Mesenchymal stem cell (in vitro differentiated cells and primary cell): ENCODE measurements at regions not wholly inside any gene's neighbourhood (a gene's known extent, or its start where the extent isn't known, plus 50 kb on each side); places are given as distances from the start of the nearest gene placed in this dataset.
"Not testable (repeated sequence)": the region's sequence is repeated elsewhere in the genome, so short reads cannot be mapped to it uniquely, and the experiment has no call there.

Source experiments
- DNase-seq: peaks from one replicate; pipeline ENCODE4 v3.0.0-alpha.2; 2013
- H2AFZ ChIP-seq: one replicate; pipeline ENCODE4 v1.6.1; 2013; ENCODE audit warnings: low read depth, mild to moderate bottlenecking, control low read depth, inconsistent platforms, low read length, moderate library complexity
- H2AK5ac ChIP-seq: 2 replicates; pipeline ENCODE4 v1.6.1; 2013; ENCODE audit warnings: low read length, moderate library complexity, mild to moderate bottlenecking, inconsistent platforms; ENCODE audit not compliant: severe bottlenecking
- H2BK120ac ChIP-seq: one replicate; pipeline ENCODE4 v1.6.1; 2013; ENCODE audit warnings: low read depth, mild to moderate bottlenecking, inconsistent platforms, low read length, moderate library complexity
- H2BK12ac ChIP-seq, 2 experiments: one replicate each; pipeline ENCODE4 v1.6.1; 2013; ENCODE audit warnings: inconsistent platforms in 2 of 2, low read length in 2 of 2, mild to moderate bottlenecking in 2 of 2, moderate library complexity in 2 of 2, control low read depth in 1 of 2
- H2BK15ac ChIP-seq: one replicate; pipeline ENCODE4 v1.6.1; 2013; ENCODE audit warnings: mild to moderate bottlenecking, low read depth, inconsistent platforms; ENCODE audit not compliant: poor library complexity, severe bottlenecking
- H2BK5ac ChIP-seq: 2 replicates; pipeline ENCODE4 v1.6.1; 2013; ENCODE audit warnings: low read depth, mild to moderate bottlenecking, low read length, control low read depth, inconsistent platforms; ENCODE audit not compliant: poor library complexity, severe bottlenecking
- H3K14ac ChIP-seq, 2 experiments: one replicate each; pipeline ENCODE4 v1.6.1; 2013; ENCODE audit warnings: inconsistent platforms in 2 of 2, low read length in 2 of 2, control low read depth in 1 of 2, mild to moderate bottlenecking in 1 of 2, moderate library complexity in 1 of 2
- H3K18ac ChIP-seq, 2 experiments: one replicate each; pipeline ENCODE4 v1.6.1; 2013; ENCODE audit warnings: inconsistent platforms in 2 of 2, low read length in 2 of 2, control low read depth in 1 of 2, low read depth in 1 of 2, mild to moderate bottlenecking in 1 of 2
- H3K23ac ChIP-seq, 2 experiments: one replicate each; pipeline ENCODE4 v1.6.1; 2013; ENCODE audit warnings: inconsistent platforms in 2 of 2, low read length in 2 of 2, mild to moderate bottlenecking in 2 of 2, moderate library complexity in 2 of 2, control low read depth in 1 of 2
- H3K27ac ChIP-seq: 2 replicates; pipeline ENCODE4 v1.5.1; 2013; ENCODE audit warnings: mild to moderate bottlenecking, moderate library complexity, low read length, control low read depth, inconsistent platforms; ENCODE audit not compliant: poor library complexity, severe bottlenecking
- H3K27me3 ChIP-seq, 2 experiments: 2 replicates each; pipeline versions ENCODE4 v1.6.1 to v1.7.0; 2013; ENCODE audit warnings: low read length in 2 of 2, mild to moderate bottlenecking in 2 of 2, moderate library complexity in 2 of 2, control low read depth in 1 of 2, inconsistent platforms in 1 of 2; ENCODE audit not compliant: control insufficient read depth in 1 of 2, insufficient read depth in 1 of 2
- H3K36me3 ChIP-seq, 2 experiments: 2 replicates each; pipeline versions ENCODE4 v1.6.1 to v1.7.0; 2013; ENCODE audit warnings: low read length in 2 of 2, control low read depth in 1 of 2, inconsistent platforms in 1 of 2, low read depth in 1 of 2, mild to moderate bottlenecking in 1 of 2; ENCODE audit not compliant: insufficient read depth in 2 of 2, control insufficient read depth in 1 of 2
- H3K4ac ChIP-seq, 2 experiments: one replicate each; pipeline ENCODE4 v1.6.1; 2013; ENCODE audit warnings: inconsistent platforms in 2 of 2, low read length in 2 of 2, mild to moderate bottlenecking in 2 of 2, moderate library complexity in 2 of 2, control low read depth in 1 of 2, low read depth in 1 of 2
- H3K4me1 ChIP-seq: 2 replicates; pipeline ENCODE4 v1.6.1; 2013; ENCODE audit warnings: low read depth, low read length, control low read depth; ENCODE audit not compliant: control insufficient read depth, insufficient read depth
- H3K4me2 ChIP-seq: 2 replicates; pipeline ENCODE4 v1.6.1; 2013; ENCODE audit warnings: low read length, mild to moderate bottlenecking, inconsistent platforms; ENCODE audit not compliant: poor library complexity, severe bottlenecking
- H3K4me3 ChIP-seq, 2 experiments: 2 replicates each; pipeline versions ENCODE4 v1.5.1 to v1.7.0; 2013; ENCODE audit warnings: low read length in 2 of 2, mild to moderate bottlenecking in 2 of 2, control low read depth in 1 of 2, low read depth in 1 of 2; ENCODE audit not compliant: insufficient read depth in 1 of 2
- H3K79me1 ChIP-seq: replicated peaks from 2 replicates; pipeline ENCODE4 v1.6.1; 2013; ENCODE audit warnings: mild to moderate bottlenecking, control low read depth, low read length, inconsistent platforms; ENCODE audit not compliant: poor library complexity, severe bottlenecking
- H3K9ac ChIP-seq: 2 replicates; pipeline ENCODE4 v1.7.0; 2013; ENCODE audit warnings: mild to moderate bottlenecking, low read length, moderate library complexity
- H3K9me3 ChIP-seq: 2 replicates; pipeline ENCODE4 v1.7.0; 2013; ENCODE audit warnings: mild to moderate bottlenecking, low read length; ENCODE audit not compliant: control insufficient read depth
- H4K8ac ChIP-seq: one replicate; pipeline ENCODE4 v1.6.1; 2013; ENCODE audit warnings: inconsistent platforms, mild to moderate bottlenecking, low read length, moderate library complexity
- H4K91ac ChIP-seq: one replicate; pipeline ENCODE4 v1.6.1; 2013; ENCODE audit warnings: mild to moderate bottlenecking, low read length, inconsistent platforms
- WGBS: methylation state at CpG from one replicate; pipeline ENCODE4 v1.1.7; 2013; ENCODE audit warnings: mixed read lengths; 5-methylcytosine and 5-hydroxymethylcytosine counted together

- no CpG with 5 or more reads among the region's 11 CpGs for WGBS
Measured at GRCh38 chr1:143784239-143784882, 187.4 kb downstream of the FAM72C start.

DNA sequence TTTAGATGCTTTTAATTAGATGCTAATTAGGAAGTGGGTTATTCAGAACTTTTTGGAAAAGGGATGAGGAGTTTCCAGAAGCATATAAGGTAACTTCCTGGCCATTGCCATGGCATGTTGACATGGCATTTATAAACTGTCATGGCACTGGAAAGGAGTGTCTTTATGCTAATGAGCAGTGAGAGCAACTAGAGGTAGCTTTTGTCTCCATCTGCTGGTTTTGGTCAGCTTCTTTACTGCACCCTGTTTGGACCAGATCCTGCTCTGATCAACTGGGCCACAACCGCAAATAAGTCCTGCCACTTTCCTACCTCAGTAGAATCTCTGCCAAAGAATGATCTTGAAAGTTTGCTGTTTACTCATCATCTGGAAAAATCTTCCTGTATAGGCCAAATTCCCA, 193.6 kb downstream of the FAM72C start:
- H2AFZ ChIP-seq, H3K4me2 ChIP-seq, H4K91ac ChIP-seq, H3K9ac ChIP-seq, H3K18ac ChIP-seq, H3K36me3 ChIP-seq, H3K4me1 ChIP-seq, H3K27ac ChIP-seq, H3K9me3 ChIP-seq, H3K27me3 ChIP-seq, H2BK15ac ChIP-seq, H3K79me1 ChIP-seq, H2BK120ac ChIP-seq, H2AK5ac ChIP-seq, DNase-seq, H2BK12ac ChIP-seq, H2BK5ac ChIP-seq, H3K4me3 ChIP-seq, H3K14ac ChIP-seq, H4K8ac ChIP-seq, H3K4ac ChIP-seq, H3K23ac ChIP-seq: not testable (repeated sequence)
- no CpG with 5 or more reads among the region's 1 CpG for WGBS

More at GRCh38 chr1:143784239-143784882, 187.4 kb downstream of the FAM72C start:
- DNase-seq, H3K36me3 ChIP-seq, H3K9me3 ChIP-seq, H4K8ac ChIP-seq, H2BK15ac ChIP-seq, H2BK120ac ChIP-seq, H2BK5ac ChIP-seq, H3K4me3 ChIP-seq, H3K14ac ChIP-seq, H3K4me1 ChIP-seq, H2BK12ac ChIP-seq, H2AFZ ChIP-seq, H3K27ac ChIP-seq, H3K23ac ChIP-seq, H3K4me2 ChIP-seq, H3K18ac ChIP-seq, H3K79me1 ChIP-seq, H3K9ac ChIP-seq, H3K27me3 ChIP-seq, H3K4ac ChIP-seq, H2AK5ac ChIP-seq, H4K91ac ChIP-seq: not testable (repeated sequence)

GRCh38 chr1:143764831-143765230, 207.0 kb downstream of the FAM72C start:
- H4K8ac ChIP-seq, H2BK15ac ChIP-seq, DNase-seq, H4K91ac ChIP-seq, H3K9ac ChIP-seq, H3K4me1 ChIP-seq, H3K79me1 ChIP-seq, H2AFZ ChIP-seq, H3K4me3 ChIP-seq, H3K23ac ChIP-seq, H3K14ac ChIP-seq, H2BK12ac ChIP-seq, H2AK5ac ChIP-seq, H3K4ac ChIP-seq, H3K27ac ChIP-seq, H2BK120ac ChIP-seq, H3K36me3 ChIP-seq, H3K18ac ChIP-seq, H2BK5ac ChIP-seq, H3K4me2 ChIP-seq, H3K9me3 ChIP-seq, H3K27me3 ChIP-seq: not testable (repeated sequence)
- WGBS: no CpG with 5 or more reads among the region's 2 CpGs

DNA sequence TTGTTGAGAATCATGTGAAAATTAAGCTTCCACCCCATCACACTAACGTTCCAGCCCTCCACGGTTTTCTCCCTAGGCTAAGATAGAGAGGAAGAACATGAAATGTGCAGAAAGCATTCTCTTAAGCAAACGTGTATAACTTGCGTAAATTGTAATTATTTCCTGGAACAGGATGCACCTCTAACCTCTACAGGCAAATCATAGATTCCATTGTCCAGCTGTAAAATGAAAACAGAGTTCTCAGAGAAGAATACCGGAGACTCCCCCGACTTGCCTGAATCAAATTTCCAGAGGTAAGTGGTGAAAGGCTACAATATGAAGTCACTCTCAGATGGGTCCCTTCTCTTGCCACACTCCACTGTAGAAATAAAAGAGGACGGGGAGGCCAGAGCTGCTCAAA, 211.4 kb downstream of the FAM72C start:
- not testable (repeated sequence) for H2AFZ ChIP-seq, H3K18ac ChIP-seq, H3K4me1 ChIP-seq, H2BK120ac ChIP-seq, H3K27ac ChIP-seq, H3K4me3 ChIP-seq, H2BK5ac ChIP-seq, H3K4me2 ChIP-seq, H2BK12ac ChIP-seq, H2BK15ac ChIP-seq, H4K8ac ChIP-seq, DNase-seq, H3K27me3 ChIP-seq, H2AK5ac ChIP-seq, H3K79me1 ChIP-seq, H3K14ac ChIP-seq, H3K36me3 ChIP-seq, H3K4ac ChIP-seq, H4K91ac ChIP-seq, H3K23ac ChIP-seq, H3K9me3 ChIP-seq, H3K9ac ChIP-seq
- WGBS: 20% methylated on average over 1 of the region's 7 CpGs
